HEK293 (cell line): ENCODE measurements at regions not wholly inside any gene's neighbourhood (a gene's known extent, or its start where the extent isn't known, plus 50 kb on each side); places are given as distances from the start of the nearest gene placed in this dataset.
"Not testable (repeated sequence)": the region's sequence is repeated elsewhere in the genome, so short reads cannot be mapped to it uniquely, and the experiment has no call there.

Source experiments
- CTCF ChIA-PET: fragments of 350-600 bp; formaldehyde crosslinking; extraction: SDS; loops from one replicate; lab custom pipeline; 2021; ENCODE audit warnings: antibody characterized with exemption; lab: Yijun Ruan, JAX
- POLR2A ChIA-PET: fragments of 300-600 bp; formaldehyde crosslinking; extraction: SDS; loops from one replicate; lab custom pipeline; 2020; ENCODE audit warnings: antibody characterized with exemption, inconsistent platforms; lab: Yijun Ruan, JAX
- H3K27ac ChIP-seq: fragments of 200-500 bp; sonication (Bioruptor generic); 2 replicates; pipeline ENCODE4 v1.5.1; 2014; ENCODE audit warnings: low read depth, low read length, control low read depth, inconsistent platforms; ENCODE audit errors: extremely low read depth
- H3K36me3 ChIP-seq, 2 experiments: fragments of 200-500 bp in 1 of 2; sonication (Bioruptor generic) in 1 of 2; 1 replicate in 1 of 2; 2 replicates in 1 of 2; pipeline ENCODE4 v1.5.1; 2014 to 2017; ENCODE audit warnings: inconsistent platforms in 2 of 2, low read length in 2 of 2; ENCODE audit not compliant: control insufficient read depth in 2 of 2, insufficient read depth in 1 of 2
- H3K4me1 ChIP-seq: fragments of 200-500 bp; sonication (Bioruptor generic); 2 replicates; pipeline ENCODE4 v1.5.1; 2014; ENCODE audit warnings: mild to moderate bottlenecking, low read length, inconsistent platforms; ENCODE audit not compliant: control insufficient read depth, insufficient read depth
- H3K4me3 ChIP-seq: 2 replicates; pipeline ENCODE4 v1.5.1; 2011; ENCODE audit warnings: low read depth, mild to moderate bottlenecking, control low read depth, low read length, moderate library complexity
- H3K9me3 ChIP-seq: fragments of 200-500 bp; sonication (Bioruptor generic); 2 replicates; pipeline ENCODE4 v1.5.1; 2014; ENCODE audit warnings: low read depth, low read length, inconsistent platforms; ENCODE audit not compliant: control insufficient read depth, insufficient read depth
- KLF7 ChIP-seq: fragments of 450-650 bp; formaldehyde crosslinking; IDR thresholded peaks from 2 replicates; pipeline ENCODE4 v1.5.1; 2016; ENCODE audit warnings: missing biosample characterization, missing genetic modification characterization, borderline replicate concordance
- RBAK ChIP-seq: fragments of 450-650 bp; formaldehyde crosslinking; IDR thresholded peaks from 2 replicates; pipeline ENCODE4 v1.5.1; 2016; ENCODE audit warnings: missing biosample characterization, missing genetic modification characterization
- SCRT2 ChIP-seq: fragments of 450-650 bp; formaldehyde crosslinking; IDR thresholded peaks from 2 replicates; pipeline ENCODE4 v1.5.1; 2016; ENCODE audit warnings: missing biosample characterization, missing genetic modification characterization
- SP7 ChIP-seq: fragments of 450-650 bp; formaldehyde crosslinking; IDR thresholded peaks from 2 replicates; pipeline ENCODE4 v1.5.1; 2016; ENCODE audit warnings: missing biosample characterization, missing genetic modification characterization
- ZBTB8A ChIP-seq: fragments of 450-650 bp; formaldehyde crosslinking; IDR thresholded peaks from 2 replicates; pipeline ENCODE4 v1.5.1; 2016; ENCODE audit warnings: missing biosample characterization, missing genetic modification characterization
- ZEB2 ChIP-seq: fragments of 450-650 bp; formaldehyde crosslinking; IDR thresholded peaks from 2 replicates; pipeline ENCODE4 v1.5.1; 2016; ENCODE audit warnings: missing biosample characterization, missing genetic modification characterization
- ZIC2 ChIP-seq: fragments of 450-650 bp; formaldehyde crosslinking; IDR thresholded peaks from 2 replicates; pipeline ENCODE4 v1.5.1; 2016; ENCODE audit warnings: missing biosample characterization, missing genetic modification characterization
- ZNF211 ChIP-seq: fragments of 450-650 bp; formaldehyde crosslinking; IDR thresholded peaks from 2 replicates; pipeline ENCODE4 v1.5.1; 2016; ENCODE audit warnings: low read depth, missing biosample characterization, missing genetic modification characterization
- ZNF561 ChIP-seq: fragments of 450-650 bp; IDR thresholded peaks from 2 replicates; pipeline ENCODE4 v1.5.1; 2018; ENCODE audit warnings: missing biosample characterization, missing genetic modification characterization, borderline replicate concordance
- ZNF654 ChIP-seq: fragments of 450-650 bp; formaldehyde crosslinking; IDR thresholded peaks from 2 replicates; pipeline ENCODE4 v1.5.1; 2016; ENCODE audit warnings: low read depth, missing biosample characterization, missing genetic modification characterization
- ZNF660 ChIP-seq: fragments of 450-650 bp; IDR thresholded peaks from 2 replicates; pipeline ENCODE4 v1.5.1; 2018; ENCODE audit warnings: missing biosample characterization, mild to moderate bottlenecking, missing genetic modification characterization
- ZNF701 ChIP-seq: fragments of 450-650 bp; formaldehyde crosslinking; IDR thresholded peaks from 2 replicates; pipeline ENCODE4 v1.5.1; 2016; ENCODE audit warnings: missing biosample characterization, missing genetic modification characterization
- ZNF776 ChIP-seq: fragments of 450-650 bp; formaldehyde crosslinking; IDR thresholded peaks from 2 replicates; pipeline ENCODE4 v1.5.0; 2017; ENCODE audit warnings: missing biosample characterization, missing genetic modification characterization, borderline replicate concordance
- ZSCAN30 ChIP-seq: fragments of 450-650 bp; IDR thresholded peaks from 2 replicates; pipeline ENCODE4 v1.5.1; 2018; ENCODE audit warnings: missing biosample characterization, mild to moderate bottlenecking, missing genetic modification characterization, moderate library complexity
- TF ChIP-seq, protein P1 (sequence below): fragments of 450-650 bp; formaldehyde crosslinking; IDR thresholded peaks from 2 replicates; pipeline ENCODE4 v1.5.1; 2016; ENCODE audit warnings: missing biosample characterization, missing genetic modification characterization
- TF ChIP-seq, protein P2 (sequence below): fragments of 450-650 bp; formaldehyde crosslinking; IDR thresholded peaks from 2 replicates; pipeline ENCODE4 v1.5.1; 2016; ENCODE audit warnings: missing biosample characterization, missing genetic modification characterization
- TF ChIP-seq, protein P3 (sequence below): fragments of 450-650 bp; formaldehyde crosslinking; IDR thresholded peaks from 2 replicates; pipeline ENCODE4 v1.5.1; 2016; ENCODE audit warnings: missing biosample characterization, missing genetic modification characterization
- TF ChIP-seq, protein P4 (sequence below): fragments of 450-650 bp; formaldehyde crosslinking; optimal IDR thresholded peaks from 2 replicates; pipeline ENCODE3; 2016; ENCODE audit warnings: missing biosample characterization, mild to moderate bottlenecking, missing genetic modification characterization
- TF ChIP-seq, protein P5 (sequence below): fragments of 450-650 bp; formaldehyde crosslinking; IDR thresholded peaks from 2 replicates; pipeline ENCODE4 v1.5.1; 2016; ENCODE audit warnings: missing biosample characterization, missing genetic modification characterization
- TF ChIP-seq, protein P6 (sequence below): fragments of 450-650 bp; formaldehyde crosslinking; IDR thresholded peaks from 2 replicates; pipeline ENCODE4 v1.5.1; 2016; ENCODE audit warnings: missing biosample characterization, missing genetic modification characterization
- TF ChIP-seq, protein P7 (sequence below): sonication (generic); formaldehyde crosslinking; IDR thresholded peaks from 2 replicates; pipeline ENCODE4 v1.8.1; 2022; ENCODE audit warnings: mild to moderate bottlenecking, moderate library complexity, missing genetic modification reagents

DNA sequence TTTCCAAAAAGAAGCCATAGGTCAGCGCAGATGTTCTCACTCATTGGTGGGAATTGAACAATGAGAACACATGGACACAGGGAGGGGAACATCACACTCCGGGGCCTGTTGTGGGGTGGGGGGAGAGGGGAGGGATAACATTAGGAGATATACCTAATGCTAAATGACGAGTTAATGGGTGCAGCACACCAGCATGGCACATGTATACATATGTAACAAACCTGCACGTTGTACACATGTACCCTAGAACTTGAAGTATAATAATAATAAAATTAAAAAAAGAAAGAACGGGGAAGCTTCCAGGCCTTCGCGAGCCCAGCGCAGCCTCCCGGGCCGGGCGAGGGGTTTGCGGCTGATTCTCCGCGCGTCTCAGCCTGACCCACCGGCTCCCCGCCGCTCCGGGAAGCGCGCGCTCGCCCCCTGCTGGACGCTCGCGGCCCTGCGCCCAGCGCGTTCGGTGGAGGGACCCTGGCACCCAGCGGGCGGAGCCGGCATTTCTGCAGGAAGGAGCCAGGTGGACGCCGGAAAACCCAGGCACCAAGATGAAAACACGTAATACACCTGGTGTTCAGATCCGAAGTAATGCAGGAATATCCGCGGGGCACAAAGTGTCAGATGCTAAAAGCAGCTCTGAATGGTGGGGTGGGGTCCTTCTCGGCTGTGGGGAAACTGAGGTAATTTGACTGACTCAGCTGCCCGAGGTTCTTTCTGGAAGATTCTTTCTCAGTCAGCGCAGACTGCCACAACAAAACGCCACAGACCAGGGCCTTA, 67.1 kb upstream of the PPP1R26 start:
- CTCF ChIA-PET: interaction anchor here (0.6 to 6.7 kb wide), 85 partner anchors 8 to 1449 kb away, joined by 3 to 110 read pairs (median 4); partner anchors contain the start of gene OLFM1

DNA sequence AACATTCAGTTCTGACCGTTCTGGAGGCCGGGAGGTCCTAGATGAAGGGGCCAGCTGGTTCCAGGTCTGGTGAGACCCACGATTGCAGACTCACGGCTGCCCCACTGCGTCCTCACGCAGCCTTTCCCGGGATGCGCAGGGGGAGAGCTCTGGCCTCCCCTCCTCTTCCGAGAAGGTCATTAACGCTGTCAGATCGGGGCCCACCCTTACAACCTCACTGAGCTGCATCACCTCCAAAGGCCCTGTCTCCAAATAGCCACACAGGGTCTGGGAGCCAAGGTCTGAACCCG, 66.6 kb upstream of the PPP1R26 start:
- ChIA-PET POLR2A (no interaction called here), CTCF (interaction anchor here (0.6 to 6.7 kb wide), 76 partner anchors 9 to 1450 kb away, joined by 3 to 110 read pairs (median 4); partner anchors contain the start of gene OLFM1)
- no peaks in the 10 kb centered on the region for H3K36me3 ChIP-seq
- no peak overlapping the region for H3K27ac ChIP-seq
- no peaks in the 10 kb centered on the region for H3K4me1 ChIP-seq
- H3K4me3 ChIP-seq: no peak overlapping the region
- no peaks in the 10 kb centered on the region for H3K9me3 ChIP-seq
- TF ChIP-seq ZNF776 (no peak), ZNF211 (tag by site-specific recombination) (no peak), RBAK (tag by site-specific recombination) (no peak), ZIC2 (tag by site-specific recombination) (no peak), KLF7 (tag by site-specific recombination) (no peak), ZNF701 (tag by site-specific recombination) (no peak), ZNF660 (tag by site-specific recombination) (no peak), SCRT2 (tag by site-specific recombination) (no peak)
- TF ChIP-seq, protein P1, sequence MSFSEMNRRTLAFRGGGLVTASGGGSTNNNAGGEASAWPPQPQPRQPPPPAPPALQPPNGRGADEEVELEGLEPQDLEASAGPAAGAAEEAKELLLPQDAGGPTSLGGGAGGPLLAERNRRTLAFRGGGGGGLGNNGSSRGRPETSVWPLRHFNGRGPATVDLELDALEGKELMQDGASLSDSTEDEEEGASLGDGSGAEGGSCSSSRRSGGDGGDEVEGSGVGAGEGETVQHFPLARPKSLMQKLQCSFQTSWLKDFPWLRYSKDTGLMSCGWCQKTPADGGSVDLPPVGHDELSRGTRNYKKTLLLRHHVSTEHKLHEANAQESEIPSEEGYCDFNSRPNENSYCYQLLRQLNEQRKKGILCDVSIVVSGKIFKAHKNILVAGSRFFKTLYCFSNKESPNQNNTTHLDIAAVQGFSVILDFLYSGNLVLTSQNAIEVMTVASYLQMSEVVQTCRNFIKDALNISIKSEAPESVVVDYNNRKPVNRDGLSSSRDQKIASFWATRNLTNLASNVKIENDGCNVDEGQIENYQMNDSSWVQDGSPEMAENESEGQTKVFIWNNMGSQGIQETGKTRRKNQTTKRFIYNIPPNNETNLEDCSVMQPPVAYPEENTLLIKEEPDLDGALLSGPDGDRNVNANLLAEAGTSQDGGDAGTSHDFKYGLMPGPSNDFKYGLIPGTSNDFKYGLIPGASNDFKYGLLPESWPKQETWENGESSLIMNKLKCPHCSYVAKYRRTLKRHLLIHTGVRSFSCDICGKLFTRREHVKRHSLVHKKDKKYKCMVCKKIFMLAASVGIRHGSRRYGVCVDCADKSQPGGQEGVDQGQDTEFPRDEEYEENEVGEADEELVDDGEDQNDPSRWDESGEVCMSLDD (tag by site-specific recombination): no peak
- TF ChIP-seq, protein P2, sequence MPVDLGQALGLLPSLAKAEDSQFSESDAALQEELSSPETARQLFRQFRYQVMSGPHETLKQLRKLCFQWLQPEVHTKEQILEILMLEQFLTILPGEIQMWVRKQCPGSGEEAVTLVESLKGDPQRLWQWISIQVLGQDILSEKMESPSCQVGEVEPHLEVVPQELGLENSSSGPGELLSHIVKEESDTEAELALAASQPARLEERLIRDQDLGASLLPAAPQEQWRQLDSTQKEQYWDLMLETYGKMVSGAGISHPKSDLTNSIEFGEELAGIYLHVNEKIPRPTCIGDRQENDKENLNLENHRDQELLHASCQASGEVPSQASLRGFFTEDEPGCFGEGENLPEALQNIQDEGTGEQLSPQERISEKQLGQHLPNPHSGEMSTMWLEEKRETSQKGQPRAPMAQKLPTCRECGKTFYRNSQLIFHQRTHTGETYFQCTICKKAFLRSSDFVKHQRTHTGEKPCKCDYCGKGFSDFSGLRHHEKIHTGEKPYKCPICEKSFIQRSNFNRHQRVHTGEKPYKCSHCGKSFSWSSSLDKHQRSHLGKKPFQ (tag by site-specific recombination): no peak
- TF ChIP-seq, protein P3, sequence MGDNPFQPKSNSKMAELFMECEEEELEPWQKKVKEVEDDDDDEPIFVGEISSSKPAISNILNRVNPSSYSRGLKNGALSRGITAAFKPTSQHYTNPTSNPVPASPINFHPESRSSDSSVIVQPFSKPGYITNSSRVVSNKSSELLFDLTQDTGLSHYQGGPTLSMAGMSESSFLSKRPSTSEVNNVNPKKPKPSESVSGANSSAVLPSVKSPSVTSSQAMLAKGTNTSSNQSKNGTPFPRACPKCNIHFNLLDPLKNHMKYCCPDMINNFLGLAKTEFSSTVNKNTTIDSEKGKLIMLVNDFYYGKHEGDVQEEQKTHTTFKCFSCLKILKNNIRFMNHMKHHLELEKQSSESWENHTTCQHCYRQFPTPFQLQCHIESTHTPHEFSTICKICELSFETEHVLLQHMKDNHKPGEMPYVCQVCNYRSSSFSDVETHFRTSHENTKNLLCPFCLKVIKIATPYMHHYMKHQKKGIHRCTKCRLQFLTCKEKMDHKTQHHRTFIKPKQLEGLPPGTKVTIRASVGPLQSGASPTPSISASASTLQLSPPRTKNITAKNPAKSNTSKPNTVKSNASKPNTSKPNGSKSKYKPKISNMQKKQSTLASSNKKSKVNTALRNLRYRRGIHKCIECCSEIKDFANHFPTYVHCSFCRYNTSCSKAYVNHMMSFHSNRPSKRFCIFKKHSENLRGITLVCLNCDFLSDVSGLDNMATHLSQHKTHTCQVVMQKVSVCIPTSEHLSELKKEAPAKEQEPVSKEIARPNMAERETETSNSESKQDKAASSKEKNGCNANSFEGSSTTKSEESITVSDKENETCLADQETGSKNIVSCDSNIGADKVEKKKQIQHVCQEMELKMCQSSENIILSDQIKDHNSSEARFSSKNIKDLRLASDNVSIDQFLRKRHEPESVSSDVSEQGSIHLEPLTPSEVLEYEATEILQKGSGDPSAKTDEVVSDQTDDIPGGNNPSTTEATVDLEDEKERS (tag by site-specific recombination): no peak

More for the DNA sequence above, 67.1 kb upstream of the PPP1R26 start:
- H3K4me1 ChIP-seq, H3K4me3 ChIP-seq, H3K36me3 ChIP-seq: not testable (repeated sequence)
- POLR2A ChIA-PET: interaction anchor here (0.7 kb wide), 1 partner anchor 39 kb away, joined by 3 read pairs; no protein-coding TSS in a partner anchor
- peak; percentile 40 for TF ChIP-seq SP7 (tag by site-specific recombination)
- TF ChIP-seq ZEB2: peak; percentile 52
- peak; percentile 91 for TF ChIP-seq ZNF660 (tag by site-specific recombination)
- TF ChIP-seq, protein P4, sequence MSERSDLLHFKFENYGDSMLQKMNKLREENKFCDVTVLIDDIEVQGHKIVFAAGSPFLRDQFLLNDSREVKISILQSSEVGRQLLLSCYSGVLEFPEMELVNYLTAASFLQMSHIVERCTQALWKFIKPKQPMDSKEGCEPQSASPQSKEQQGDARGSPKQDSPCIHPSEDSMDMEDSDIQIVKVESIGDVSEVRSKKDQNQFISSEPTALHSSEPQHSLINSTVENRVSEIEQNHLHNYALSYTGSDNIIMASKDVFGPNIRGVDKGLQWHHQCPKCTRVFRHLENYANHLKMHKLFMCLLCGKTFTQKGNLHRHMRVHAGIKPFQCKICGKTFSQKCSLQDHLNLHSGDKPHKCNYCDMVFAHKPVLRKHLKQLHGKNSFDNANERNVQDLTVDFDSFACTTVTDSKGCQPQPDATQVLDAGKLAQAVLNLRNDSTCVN (tag by site-specific recombination): peak; percentile 50
- TF ChIP-seq ZNF654 (tag by site-specific recombination): peak; percentile 69
- TF ChIP-seq, protein P5, sequence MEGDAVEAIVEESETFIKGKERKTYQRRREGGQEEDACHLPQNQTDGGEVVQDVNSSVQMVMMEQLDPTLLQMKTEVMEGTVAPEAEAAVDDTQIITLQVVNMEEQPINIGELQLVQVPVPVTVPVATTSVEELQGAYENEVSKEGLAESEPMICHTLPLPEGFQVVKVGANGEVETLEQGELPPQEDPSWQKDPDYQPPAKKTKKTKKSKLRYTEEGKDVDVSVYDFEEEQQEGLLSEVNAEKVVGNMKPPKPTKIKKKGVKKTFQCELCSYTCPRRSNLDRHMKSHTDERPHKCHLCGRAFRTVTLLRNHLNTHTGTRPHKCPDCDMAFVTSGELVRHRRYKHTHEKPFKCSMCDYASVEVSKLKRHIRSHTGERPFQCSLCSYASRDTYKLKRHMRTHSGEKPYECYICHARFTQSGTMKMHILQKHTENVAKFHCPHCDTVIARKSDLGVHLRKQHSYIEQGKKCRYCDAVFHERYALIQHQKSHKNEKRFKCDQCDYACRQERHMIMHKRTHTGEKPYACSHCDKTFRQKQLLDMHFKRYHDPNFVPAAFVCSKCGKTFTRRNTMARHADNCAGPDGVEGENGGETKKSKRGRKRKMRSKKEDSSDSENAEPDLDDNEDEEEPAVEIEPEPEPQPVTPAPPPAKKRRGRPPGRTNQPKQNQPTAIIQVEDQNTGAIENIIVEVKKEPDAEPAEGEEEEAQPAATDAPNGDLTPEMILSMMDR: peak; percentile 99
- TF ChIP-seq ZSCAN30 (tag by site-specific recombination): peak; percentile 72
- TF ChIP-seq ZIC2 (tag by site-specific recombination): peak; percentile 53
- TF ChIP-seq ZBTB8A (tag by site-specific recombination): 0 out of 2 replicates have a peak, but pooled peaks have one; percentile 50
- TF ChIP-seq, protein P6, sequence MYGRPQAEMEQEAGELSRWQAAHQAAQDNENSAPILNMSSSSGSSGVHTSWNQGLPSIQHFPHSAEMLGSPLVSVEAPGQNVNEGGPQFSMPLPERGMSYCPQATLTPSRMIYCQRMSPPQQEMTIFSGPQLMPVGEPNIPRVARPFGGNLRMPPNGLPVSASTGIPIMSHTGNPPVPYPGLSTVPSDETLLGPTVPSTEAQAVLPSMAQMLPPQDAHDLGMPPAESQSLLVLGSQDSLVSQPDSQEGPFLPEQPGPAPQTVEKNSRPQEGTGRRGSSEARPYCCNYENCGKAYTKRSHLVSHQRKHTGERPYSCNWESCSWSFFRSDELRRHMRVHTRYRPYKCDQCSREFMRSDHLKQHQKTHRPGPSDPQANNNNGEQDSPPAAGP (tag by site-specific recombination): peak; percentile 64; the same call in 1 of the 2 replicates
- TF ChIP-seq, protein P7, sequence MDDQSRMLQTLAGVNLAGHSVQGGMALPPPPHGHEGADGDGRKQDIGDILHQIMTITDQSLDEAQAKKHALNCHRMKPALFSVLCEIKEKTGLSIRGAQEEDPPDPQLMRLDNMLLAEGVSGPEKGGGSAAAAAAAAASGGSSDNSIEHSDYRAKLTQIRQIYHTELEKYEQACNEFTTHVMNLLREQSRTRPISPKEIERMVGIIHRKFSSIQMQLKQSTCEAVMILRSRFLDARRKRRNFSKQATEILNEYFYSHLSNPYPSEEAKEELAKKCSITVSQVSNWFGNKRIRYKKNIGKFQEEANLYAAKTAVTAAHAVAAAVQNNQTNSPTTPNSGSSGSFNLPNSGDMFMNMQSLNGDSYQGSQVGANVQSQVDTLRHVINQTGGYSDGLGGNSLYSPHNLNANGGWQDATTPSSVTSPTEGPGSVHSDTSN: peak; percentile 70; the same call in 1 of the 2 replicates
- peak; percentile 35; the same call in 1 of the 2 replicates for TF ChIP-seq ZNF561 (tag by site-specific recombination)
- TF ChIP-seq, all 188 proteins: peak for 12; not testable (repeated sequence) for 176
- H3K9me3 ChIP-seq, H3K27ac ChIP-seq: not testable (repeated sequence)
